ENCODE measurements at regions not wholly inside any gene's neighbourhood (a gene's known extent, or its start where the extent isn't known, plus 50 kb on each side); places are given as distances from the start of the nearest gene placed in this dataset.

DNA sequence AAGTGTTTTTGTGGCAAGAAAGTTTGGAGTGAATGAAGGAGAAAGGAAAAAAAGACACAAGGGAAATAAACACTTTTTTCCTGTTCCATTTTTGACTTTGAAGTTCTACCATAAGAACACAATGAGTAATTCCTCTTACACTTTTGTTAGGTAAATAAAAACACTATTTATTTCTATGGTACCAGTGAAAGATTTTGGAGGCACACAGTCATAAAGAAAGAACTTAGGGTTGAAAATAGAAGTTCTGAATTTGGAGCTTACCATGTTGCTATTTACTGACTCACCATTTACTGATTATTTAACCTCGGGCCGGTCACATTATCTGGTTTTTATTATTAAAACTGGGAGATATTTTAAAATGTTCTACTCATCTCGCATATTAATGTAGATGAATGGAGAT lies 367.8 kb downstream of the TLE1 start:
- TF ChIP-seq, protein P1, sequence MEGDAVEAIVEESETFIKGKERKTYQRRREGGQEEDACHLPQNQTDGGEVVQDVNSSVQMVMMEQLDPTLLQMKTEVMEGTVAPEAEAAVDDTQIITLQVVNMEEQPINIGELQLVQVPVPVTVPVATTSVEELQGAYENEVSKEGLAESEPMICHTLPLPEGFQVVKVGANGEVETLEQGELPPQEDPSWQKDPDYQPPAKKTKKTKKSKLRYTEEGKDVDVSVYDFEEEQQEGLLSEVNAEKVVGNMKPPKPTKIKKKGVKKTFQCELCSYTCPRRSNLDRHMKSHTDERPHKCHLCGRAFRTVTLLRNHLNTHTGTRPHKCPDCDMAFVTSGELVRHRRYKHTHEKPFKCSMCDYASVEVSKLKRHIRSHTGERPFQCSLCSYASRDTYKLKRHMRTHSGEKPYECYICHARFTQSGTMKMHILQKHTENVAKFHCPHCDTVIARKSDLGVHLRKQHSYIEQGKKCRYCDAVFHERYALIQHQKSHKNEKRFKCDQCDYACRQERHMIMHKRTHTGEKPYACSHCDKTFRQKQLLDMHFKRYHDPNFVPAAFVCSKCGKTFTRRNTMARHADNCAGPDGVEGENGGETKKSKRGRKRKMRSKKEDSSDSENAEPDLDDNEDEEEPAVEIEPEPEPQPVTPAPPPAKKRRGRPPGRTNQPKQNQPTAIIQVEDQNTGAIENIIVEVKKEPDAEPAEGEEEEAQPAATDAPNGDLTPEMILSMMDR (conservative IDR thresholded peaks at IDR 0.05 in 1 of 2, IDR thresholded peaks at IDR 0.05 in 1 of 2; ENCODE audit: extremely low read depth in 1 of 2, insufficient read depth in 1 of 2, low read depth in 1 of 2, low read length in 2 of 2), result no peak
- no peak for TF ChIP-seq EZH2 (IDR thresholded peaks at IDR 0.05; ENCODE audit: borderline replicate concordance, low read length)

Measured in mammary epithelial cell (primary cell).